Stimulated activated naive CD8-positive, alpha-beta T cell treated with anti-CD3 and anti-CD28 coated beads, Interleukin-15, Interleukin-2, amounts not matched to agents 100 U/mL and 50 U/mL, for 24 hours (primary cell): ENCODE measurements at regions not wholly inside any gene's neighbourhood (a gene's known extent, or its start where the extent isn't known, plus 50 kb on each side); places are given as distances from the start of the nearest gene placed in this dataset.
"Not testable (repeated sequence)": the region's sequence is repeated elsewhere in the genome, so short reads cannot be mapped to it uniquely, and the experiment has no call there.

Source experiments
- ATAC-seq: fragments of 150-1000 bp; cut with Tn5 transposase; one replicate; pipeline ENCODE4 v1.10.0; 2021
- DNase-seq: peaks from one replicate; pipeline ENCODE4 v3.0.0; 2021

GRCh38 chr14:85325134-85326017 lies 204.6 kb upstream of the FLRT2 start:
- ATAC-seq (no peak), DNase-seq (no peak)

GRCh38 chr14:85332401-85332800 lies 197.5 kb upstream of the FLRT2 start:
- ATAC-seq (no peak), DNase-seq (no peak)

GRCh38 chr14:85333313-85333712 lies 196.6 kb upstream of the FLRT2 start:
- no peak for DNase-seq
- no peak for ATAC-seq

- DNase-seq (no peak), ATAC-seq (no peak)
These were observed 196.1 kb upstream of the FLRT2 start for GRCh38 chr14:85333841-85334240.

- no peak for ATAC-seq
- no peak for DNase-seq
These were observed 195.6 kb upstream of the FLRT2 start for GRCh38 chr14:85334316-85334715.

GRCh38 chr14:85336257-85336656 lies 193.7 kb upstream of the FLRT2 start:
- no peak for ATAC-seq
- DNase-seq: no peak

GRCh38 chr14:85336817-85337216 lies 193.1 kb upstream of the FLRT2 start:
- DNase-seq: no peak
- no peak for ATAC-seq

GRCh38 chr14:85338895-85339294 lies 191.0 kb upstream of the FLRT2 start:
- no peak for ATAC-seq
- DNase-seq: no peak

GRCh38 chr14:85342858-85343607 lies 186.9 kb upstream of the FLRT2 start:
- ATAC-seq (no peak), DNase-seq (no peak)

- ATAC-seq: no peak
- no peak for DNase-seq
These were observed 185.8 kb upstream of the FLRT2 start for GRCh38 chr14:85344171-85344570.

GRCh38 chr14:85344847-85345570 lies 184.9 kb upstream of the FLRT2 start:
- ATAC-seq: no peak
- DNase-seq: no peak

GRCh38 chr14:85350667-85351066 lies 179.3 kb upstream of the FLRT2 start:
- DNase-seq (no peak), ATAC-seq (no peak)

GRCh38 chr14:85352588-85352987 lies 177.4 kb upstream of the FLRT2 start:
- ATAC-seq, DNase-seq: not testable (repeated sequence)

GRCh38 chr14:85357120-85357519 lies 172.8 kb upstream of the FLRT2 start:
- no peak for ATAC-seq
- no peak for DNase-seq

- DNase-seq (no peak), ATAC-seq (no peak)
These were observed 171.7 kb upstream of the FLRT2 start for GRCh38 chr14:85358136-85358785.

- ATAC-seq (no peak), DNase-seq (no peak)
These were observed 170.4 kb upstream of the FLRT2 start for GRCh38 chr14:85359505-85359904.

- no peak for ATAC-seq
- DNase-seq: no peak
These were observed 166.6 kb upstream of the FLRT2 start for GRCh38 chr14:85363358-85363757.

GRCh38 chr14:85366226-85366625 lies 163.7 kb upstream of the FLRT2 start:
- ATAC-seq (no peak), DNase-seq (no peak)

GRCh38 chr14:85380881-85381280 lies 149.1 kb upstream of the FLRT2 start:
- DNase-seq (no peak), ATAC-seq (no peak)

- no peak for ATAC-seq
- DNase-seq: no peak
These were observed 147.6 kb upstream of the FLRT2 start for GRCh38 chr14:85382341-85382740.

- ATAC-seq (no peak), DNase-seq (no peak)
These were observed 142.8 kb upstream of the FLRT2 start for GRCh38 chr14:85387181-85387580.

GRCh38 chr14:85390236-85390635 lies 139.7 kb upstream of the FLRT2 start:
- DNase-seq: no peak
- no peak for ATAC-seq
